DND-41 (cell line): ENCODE measurements at regions not wholly inside any gene's neighbourhood (a gene's known extent, or its start where the extent isn't known, plus 50 kb on each side); places are given as distances from the start of the nearest gene placed in this dataset.

Experiments
- ATAC-seq: fragments of 200-7000 bp; cut with Tn5 transposase; 3 replicates; pipeline ENCODE4 v1.9.1; 2021; ENCODE audit warnings: low read depth; ENCODE audit not compliant: insufficient read depth
- DNase-seq: peaks from one replicate; pipeline ENCODE4 v3.0.0-alpha.2; 2020
- H2AFZ ChIP-seq: 2 replicates; pipeline ENCODE4 v1.6.0; 2012; ENCODE audit warnings: low read depth, low read length
- H3K27ac ChIP-seq: 2 replicates; pipeline ENCODE4 v1.5.1; 2012; ENCODE audit warnings: low read length, inconsistent platforms
- H3K27me3 ChIP-seq: fragments of 200-600 bp; sonication (generic); 2 replicates; pipeline ENCODE4 v1.6.0; 2012; ENCODE audit warnings: low read length, mild to moderate bottlenecking, inconsistent platforms; ENCODE audit not compliant: insufficient read depth, poor library complexity
- H3K36me3 ChIP-seq: 2 replicates; pipeline ENCODE4 v1.5.1; 2012; ENCODE audit warnings: low read length, inconsistent platforms; ENCODE audit not compliant: insufficient read depth
- H3K4me1 ChIP-seq: 2 replicates; pipeline ENCODE4 v1.5.1; 2012; ENCODE audit warnings: mild to moderate bottlenecking, low read length; ENCODE audit not compliant: insufficient read depth
- H3K4me2 ChIP-seq: 2 replicates; pipeline ENCODE4 v1.6.0; 2012; ENCODE audit warnings: mild to moderate bottlenecking, moderate library complexity, low read length, inconsistent platforms; ENCODE audit not compliant: insufficient read depth
- H3K4me3 ChIP-seq, 2 experiments: fragments of 200-600 bp in 1 of 2; shearing (Covaris generic) in 1 of 2; 2 replicates each; pipeline ENCODE4 v1.5.1; 2012 to 2016; ENCODE audit warnings: inconsistent platforms in 2 of 2, low read length in 2 of 2, mild to moderate bottlenecking in 2 of 2, low read depth in 1 of 2, moderate library complexity in 1 of 2
- H3K79me2 ChIP-seq: 2 replicates; pipeline ENCODE4 v1.6.0; 2012; ENCODE audit warnings: low read length, inconsistent platforms; ENCODE audit not compliant: insufficient read depth
- H3K9ac ChIP-seq: 2 replicates; pipeline ENCODE4 v1.6.0; 2012; ENCODE audit warnings: low read depth, mild to moderate bottlenecking, inconsistent platforms, low read length, moderate library complexity
- H3K9me3 ChIP-seq: 2 replicates; pipeline ENCODE4 v1.5.1; 2012; ENCODE audit warnings: low read length, moderate library complexity, mild to moderate bottlenecking, inconsistent platforms; ENCODE audit not compliant: insufficient read depth, severe bottlenecking
- H4K20me1 ChIP-seq: 2 replicates; pipeline ENCODE4 v1.6.0; 2012; ENCODE audit warnings: low read length; ENCODE audit not compliant: insufficient read depth
- EZH2 ChIP-seq: IDR thresholded peaks from 3 replicates; pipeline ENCODE4 v1.6.1; 2012; ENCODE audit warnings: borderline replicate concordance, low read depth, mild to moderate bottlenecking, moderate library complexity, low read length, inconsistent platforms; ENCODE audit not compliant: severe bottlenecking
- TF ChIP-seq, protein P1 (sequence below): IDR thresholded peaks from 2 replicates; pipeline ENCODE4 v1.5.1; 2012; ENCODE audit warnings: borderline replicate concordance, low read length, moderate library complexity, mild to moderate bottlenecking; ENCODE audit not compliant: poor library complexity, severe bottlenecking; ENCODE audit errors: extremely low read depth

DNA sequence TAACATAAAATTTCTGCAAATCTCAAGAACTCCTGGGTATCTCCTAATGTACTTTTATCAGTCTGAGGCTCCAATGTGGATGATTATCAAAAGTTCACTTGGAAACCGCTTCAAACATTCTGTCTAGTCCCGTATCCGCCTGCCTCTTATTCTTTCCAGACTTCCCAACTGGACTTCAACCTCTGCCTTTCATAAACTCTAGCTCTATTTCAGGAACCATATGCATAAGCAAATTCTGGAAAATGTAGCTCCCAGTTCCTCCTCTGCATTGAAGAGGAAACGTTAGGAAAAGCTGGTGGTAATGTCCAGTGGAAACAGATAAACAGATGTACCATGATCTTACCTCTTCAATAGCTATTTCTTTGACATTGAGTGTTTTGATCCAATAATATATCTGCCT is 285.0 kb downstream of the KCNJ2 start:
- Histone ChIP-seq H3K27ac (no peak overlapping the region), H3K9ac (no peak overlapping the region), H3K79me2 (no peaks in the 10 kb centered on the region), H4K20me1 (no peaks in the 10 kb centered on the region), H3K4me1 (no peaks in the 10 kb centered on the region), H3K4me2 (no peak overlapping the region), H3K36me3 (no peaks in the 10 kb centered on the region), H2AFZ (no peak overlapping the region), H3K9me3 (no peaks in the 10 kb centered on the region), H3K27me3 (no peaks in the 10 kb centered on the region), H3K4me3 (no peak overlapping the region)
- TF ChIP-seq, protein P1, sequence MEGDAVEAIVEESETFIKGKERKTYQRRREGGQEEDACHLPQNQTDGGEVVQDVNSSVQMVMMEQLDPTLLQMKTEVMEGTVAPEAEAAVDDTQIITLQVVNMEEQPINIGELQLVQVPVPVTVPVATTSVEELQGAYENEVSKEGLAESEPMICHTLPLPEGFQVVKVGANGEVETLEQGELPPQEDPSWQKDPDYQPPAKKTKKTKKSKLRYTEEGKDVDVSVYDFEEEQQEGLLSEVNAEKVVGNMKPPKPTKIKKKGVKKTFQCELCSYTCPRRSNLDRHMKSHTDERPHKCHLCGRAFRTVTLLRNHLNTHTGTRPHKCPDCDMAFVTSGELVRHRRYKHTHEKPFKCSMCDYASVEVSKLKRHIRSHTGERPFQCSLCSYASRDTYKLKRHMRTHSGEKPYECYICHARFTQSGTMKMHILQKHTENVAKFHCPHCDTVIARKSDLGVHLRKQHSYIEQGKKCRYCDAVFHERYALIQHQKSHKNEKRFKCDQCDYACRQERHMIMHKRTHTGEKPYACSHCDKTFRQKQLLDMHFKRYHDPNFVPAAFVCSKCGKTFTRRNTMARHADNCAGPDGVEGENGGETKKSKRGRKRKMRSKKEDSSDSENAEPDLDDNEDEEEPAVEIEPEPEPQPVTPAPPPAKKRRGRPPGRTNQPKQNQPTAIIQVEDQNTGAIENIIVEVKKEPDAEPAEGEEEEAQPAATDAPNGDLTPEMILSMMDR = no peak
- no peak for TF ChIP-seq EZH2
- DNase-seq = no peak
- no peak for ATAC-seq

DNA sequence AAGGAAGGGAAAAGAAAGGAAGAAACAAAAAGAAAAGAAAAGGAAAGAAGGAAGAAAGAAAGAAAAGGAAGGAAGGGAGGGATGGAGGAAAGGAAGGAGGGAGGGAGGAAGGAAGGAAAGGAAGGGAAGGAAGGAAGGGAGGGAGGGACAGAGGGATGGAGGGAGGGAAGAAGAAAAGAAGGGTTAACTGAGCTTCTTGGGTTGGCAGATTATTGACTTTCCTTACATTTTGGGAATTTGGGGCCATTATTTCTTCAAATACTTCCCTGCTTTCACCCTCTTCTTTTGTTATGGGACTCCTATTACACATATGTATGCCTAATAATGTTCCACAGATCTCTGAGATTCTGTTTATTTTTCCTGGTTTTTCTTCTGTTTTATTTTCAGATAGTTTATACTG is 285.6 kb downstream of the KCNJ2 start:
- H3K4me1 ChIP-seq = no peaks in the 10 kb centered on the region
- DNase-seq (no peak), ATAC-seq (no peak)
- H3K9ac ChIP-seq = no peak overlapping the region
- no peak overlapping the region for H2AFZ ChIP-seq
- H4K20me1 ChIP-seq = no peaks in the 10 kb centered on the region
- no peak overlapping the region for H3K4me2 ChIP-seq
- no peaks in the 10 kb centered on the region for H3K79me2 ChIP-seq
- no peaks in the 10 kb centered on the region for H3K27me3 ChIP-seq
- TF ChIP-seq, protein P1 = no peak
- TF ChIP-seq EZH2 = no peak
- H3K36me3 ChIP-seq = no peaks in the 10 kb centered on the region
- H3K4me3 ChIP-seq = no peak overlapping the region
- H3K9me3 ChIP-seq = no peaks in the 10 kb centered on the region
- H3K27ac ChIP-seq = no peak overlapping the region

DNA sequence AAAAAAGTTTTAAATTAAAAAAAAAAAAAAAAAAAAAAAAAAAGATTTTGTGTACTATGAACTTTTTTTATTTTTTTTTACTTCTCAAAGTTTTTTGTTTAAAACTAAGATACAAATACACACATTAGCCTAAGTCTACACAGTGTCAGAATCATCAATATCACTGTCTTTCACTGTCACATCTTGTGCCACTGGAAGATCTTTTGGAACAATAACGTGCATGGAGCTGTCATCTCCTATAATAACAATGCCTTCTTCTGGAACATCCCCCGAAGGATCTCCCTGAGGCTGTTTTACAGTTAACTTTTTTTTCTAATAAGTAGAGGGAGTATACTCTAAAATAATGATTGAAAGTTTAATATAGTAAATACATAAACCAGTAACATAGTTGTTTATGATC is 295.7 kb downstream of the KCNJ2 start:
- no peaks in the 10 kb centered on the region for H3K79me2 ChIP-seq
- H3K4me2 ChIP-seq = no peak overlapping the region
- H4K20me1 ChIP-seq = no peaks in the 10 kb centered on the region
- H3K36me3 ChIP-seq = no peaks in the 10 kb centered on the region
- H2AFZ ChIP-seq = no peak overlapping the region
- no peaks in the 10 kb centered on the region for H3K4me1 ChIP-seq
- H3K9me3 ChIP-seq = no peaks in the 10 kb centered on the region
- ATAC-seq (no peak), DNase-seq (no peak)
- no peak overlapping the region for H3K4me3 ChIP-seq
- no peaks in the 10 kb centered on the region for H3K27me3 ChIP-seq
- no peak overlapping the region for H3K27ac ChIP-seq
- TF ChIP-seq, protein P1 = no peak
- TF ChIP-seq EZH2 = no peak
- no peak overlapping the region for H3K9ac ChIP-seq

DNA sequence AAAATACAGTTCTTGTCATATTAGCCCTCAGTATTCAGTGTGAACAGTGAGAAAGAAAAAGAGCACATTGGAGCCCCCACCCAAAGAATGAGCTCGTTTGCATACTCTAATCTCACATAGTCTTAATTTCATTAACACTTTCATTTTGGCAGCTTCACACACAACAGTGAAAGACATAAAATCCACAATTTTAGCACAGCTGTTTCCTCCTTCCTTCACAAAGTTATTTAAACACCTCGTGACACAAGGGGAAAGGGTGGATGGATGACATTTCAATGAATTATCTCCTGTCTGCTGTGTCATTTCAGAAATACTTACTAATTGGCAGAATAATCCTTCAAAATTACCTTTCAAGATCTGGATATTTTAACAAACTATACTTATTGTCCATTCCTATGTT is 299.3 kb downstream of the KCNJ2 start:
- Histone ChIP-seq H3K4me2 (no peak overlapping the region), H3K9me3 (no peaks in the 10 kb centered on the region), H2AFZ (no peak overlapping the region), H3K4me1 (no peaks in the 10 kb centered on the region), H3K4me3 (no peak overlapping the region), H3K36me3 (no peaks in the 10 kb centered on the region), H3K27me3 (no peaks in the 10 kb centered on the region), H3K27ac (no peak overlapping the region), H4K20me1 (no peaks in the 10 kb centered on the region), H3K9ac (no peak overlapping the region), H3K79me2 (no peaks in the 10 kb centered on the region)
- TF ChIP-seq, protein P1 = no peak
- no peak for TF ChIP-seq EZH2
- DNase-seq (no peak), ATAC-seq (no peak)
